NCI-H82 (cell line): ENCODE measurements at regions not wholly inside any gene's neighbourhood (a gene's known extent, or its start where the extent isn't known, plus 50 kb on each side); places are given as distances from the start of the nearest gene placed in this dataset.
"Not testable (repeated sequence)": the region's sequence is repeated elsewhere in the genome, so short reads cannot be mapped to it uniquely, and the experiment has no call there.

ENCODE experiments used
- DNase-seq: peaks from one replicate; lab custom pipeline; 2025; lab: John Stamatoyannopoulos, UW

- DNase-seq: no peak
Measured at GRCh38 chr2:194539425-194539824, 1117.6 kb upstream of the SLC39A10 start.

GRCh38 chr2:194526121-194526520 lies 1130.9 kb upstream of the SLC39A10 start:
- no peak for DNase-seq

- DNase-seq: no peak
Measured at GRCh38 chr2:194514281-194514680, 1142.7 kb upstream of the SLC39A10 start.

GRCh38 chr2:194511070-194511469 lies 1146.0 kb upstream of the SLC39A10 start:
- not testable (repeated sequence) for DNase-seq

GRCh38 chr2:194504876-194505275 lies 1152.2 kb upstream of the SLC39A10 start:
- DNase-seq: peak; percentile 93

- no peak for DNase-seq
Measured at GRCh38 chr2:194495046-194495445, 1162.0 kb upstream of the SLC39A10 start.

- DNase-seq: peak; percentile 29
Measured at GRCh38 chr2:194494401-194494800, 1162.6 kb upstream of the SLC39A10 start.

GRCh38 chr2:194491409-194492115 lies 1165.5 kb upstream of the SLC39A10 start:
- no peak for DNase-seq

GRCh38 chr2:194486326-194486725 lies 1170.7 kb upstream of the SLC39A10 start:
- no peak for DNase-seq

GRCh38 chr2:194483041-194483440 lies 1174.0 kb upstream of the SLC39A10 start:
- no peak for DNase-seq

- DNase-seq: no peak
Measured at GRCh38 chr2:194465641-194466040, 1191.4 kb upstream of the SLC39A10 start.

GRCh38 chr2:194464964-194465638 lies 1191.9 kb upstream of the SLC39A10 start:
- no peak for DNase-seq

GRCh38 chr2:194462883-194463282 lies 1194.1 kb upstream of the SLC39A10 start:
- not testable (repeated sequence) for DNase-seq

GRCh38 chr2:194455358-194455757 lies 1201.7 kb upstream of the SLC39A10 start:
- DNase-seq: no peak

GRCh38 chr2:194452504-194452903 lies 1204.5 kb upstream of the SLC39A10 start:
- DNase-seq: no peak

GRCh38 chr2:194445226-194445625 lies 1211.8 kb upstream of the SLC39A10 start:
- DNase-seq: no peak

GRCh38 chr2:194443926-194444325 lies 1213.1 kb upstream of the SLC39A10 start:
- no peak for DNase-seq

- DNase-seq: no peak
Measured at GRCh38 chr2:194424683-194425209, 1232.3 kb upstream of the SLC39A10 start.

GRCh38 chr2:194411221-194411620 lies 1245.8 kb upstream of the SLC39A10 start:
- DNase-seq: no peak

GRCh38 chr2:194395818-194396217 lies 1261.2 kb upstream of the SLC39A10 start:
- no peak for DNase-seq

- DNase-seq: no peak
Measured at GRCh38 chr2:194385376-194385775, 1271.7 kb upstream of the SLC39A10 start.

- DNase-seq: peak; percentile 38
Measured at GRCh38 chr2:194383401-194383800, 1273.6 kb upstream of the SLC39A10 start.

GRCh38 chr2:194382221-194382620 lies 1274.8 kb upstream of the SLC39A10 start:
- DNase-seq: no peak
